Liver (tissue), 3 donors: ENCODE measurements at regions not wholly inside any gene's neighbourhood (a gene's known extent, or its start where the extent isn't known, plus 50 kb on each side); places are given as distances from the start of the nearest gene placed in this dataset.

Experiments used
- ATF3 ChIP-seq: IDR thresholded peaks from 2 replicates; pipeline ENCODE4 v1.6.1; 2016; ENCODE audit warnings: antibody characterized with exemption
- CTCF ChIP-seq: fragments of 150-350 bp; IDR thresholded peaks from 2 replicates; pipeline ENCODE4 v1.5.1; 2017; ENCODE audit warnings: improper control_type of control experiment, low read depth, low read length; ENCODE audit not compliant: missing input control
- JUND ChIP-seq, 2 donors: IDR thresholded peaks; 2 replicates each; pipeline ENCODE4 v1.6.1; 2016; ENCODE audit warnings: antibody characterized with exemption in 2 of 2
- MAX ChIP-seq: IDR thresholded peaks from 2 replicates; pipeline ENCODE4 v1.6.1; 2016; ENCODE audit warnings: antibody characterized with exemption
- SP1 ChIP-seq: IDR thresholded peaks from 2 replicates; pipeline ENCODE4 v1.6.1; 2018; ENCODE audit warnings: antibody characterized with exemption, mild to moderate bottlenecking
- TAF1 ChIP-seq: conservative IDR thresholded peaks from 2 replicates; pipeline ENCODE4 v1.6.1; 2016; ENCODE audit warnings: antibody characterized with exemption, mild to moderate bottlenecking
- YY1 ChIP-seq: IDR thresholded peaks from 2 replicates; pipeline ENCODE4 v1.6.1; 2016; ENCODE audit warnings: antibody characterized with exemption, mild to moderate bottlenecking
- ZBTB33 ChIP-seq: IDR thresholded peaks from 2 replicates; pipeline ENCODE4 v1.6.1; 2016; ENCODE audit warnings: antibody characterized with exemption
- donor health status: healthy.
- donor health status: healthy.

- no peak for TF ChIP-seq CTCF
- TF ChIP-seq ZBTB33: no peak
- TF ChIP-seq YY1: no peak
- TF ChIP-seq ATF3: no peak
- TF ChIP-seq MAX: no peak
- TF ChIP-seq SP1: no peak
- no peak for TF ChIP-seq TAF1
- no peak for TF ChIP-seq JUND (IDR thresholded peaks at IDR 0.05)
Observed at GRCh38 chr9:81755721-81756120, 66.4 kb upstream of the TLE1 start.
